ENCODE measurements at regions not wholly inside any gene's neighbourhood (a gene's known extent, or its start where the extent isn't known, plus 50 kb on each side); places are given as distances from the start of the nearest gene placed in this dataset.

DNA sequence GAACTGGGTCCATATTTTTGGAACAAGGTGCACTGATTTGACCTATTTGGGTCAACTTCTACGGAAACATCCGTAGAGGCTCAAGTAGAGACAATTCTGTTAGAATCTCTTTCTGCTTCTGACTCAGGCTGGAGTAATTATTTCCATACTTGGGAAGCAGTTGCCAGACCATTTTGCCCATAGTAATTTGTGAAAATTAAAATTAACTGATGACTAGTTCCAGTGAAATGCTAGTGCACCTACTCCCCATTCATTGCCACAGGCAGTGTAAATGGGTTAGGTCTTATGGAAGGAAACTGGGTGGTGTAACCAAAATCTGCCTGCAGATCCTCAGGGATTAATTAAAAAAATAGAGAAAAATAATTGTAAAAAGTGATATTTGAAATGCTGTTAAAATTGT, 201.1 kb downstream of the TENT4A start:
- intact Hi-C loops (cut with micrococcal nuclease): no loop called here

DNA sequence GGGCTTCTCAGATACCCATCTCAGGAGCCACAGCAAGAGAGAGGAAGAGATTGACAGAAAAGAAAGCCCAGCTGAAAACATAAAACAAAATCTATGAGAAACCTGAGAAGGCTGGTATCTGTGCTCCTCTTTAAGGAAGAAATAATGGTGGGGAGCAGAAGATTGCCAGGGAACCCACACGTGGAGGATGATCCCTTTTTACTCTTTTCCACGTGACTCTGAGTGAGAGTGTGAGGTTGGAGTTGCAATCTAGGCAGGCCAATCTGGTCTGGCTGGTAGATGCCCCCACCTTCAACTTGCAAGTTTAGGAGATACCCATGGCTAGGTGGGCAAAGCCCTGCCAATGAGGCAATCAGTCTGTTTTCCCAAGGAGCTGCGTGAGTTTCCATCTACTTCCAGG, 202.3 kb downstream of the TENT4A start:
- intact Hi-C loops (cut with micrococcal nuclease): no loop called here

DNA sequence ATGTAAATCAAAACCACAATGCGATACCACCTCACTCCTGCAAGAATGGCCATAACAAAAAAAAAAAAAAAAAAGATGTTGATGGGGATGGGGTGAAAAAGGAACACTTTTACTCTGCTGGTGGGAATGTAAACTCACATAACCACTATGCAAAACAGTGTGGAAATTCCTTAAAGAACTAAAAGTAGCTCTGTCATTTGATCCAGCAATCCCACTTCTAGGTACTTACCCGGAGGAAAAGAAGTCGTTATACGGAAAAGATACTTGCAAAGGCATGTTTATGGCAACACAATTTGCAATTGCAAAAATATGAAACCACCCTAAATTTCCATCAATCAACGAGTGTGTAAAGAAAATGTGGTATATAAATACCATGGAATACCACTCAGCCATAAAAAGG, 205.0 kb downstream of the TENT4A start:
- intact Hi-C loops (cut with micrococcal nuclease): no loop called here

DNA sequence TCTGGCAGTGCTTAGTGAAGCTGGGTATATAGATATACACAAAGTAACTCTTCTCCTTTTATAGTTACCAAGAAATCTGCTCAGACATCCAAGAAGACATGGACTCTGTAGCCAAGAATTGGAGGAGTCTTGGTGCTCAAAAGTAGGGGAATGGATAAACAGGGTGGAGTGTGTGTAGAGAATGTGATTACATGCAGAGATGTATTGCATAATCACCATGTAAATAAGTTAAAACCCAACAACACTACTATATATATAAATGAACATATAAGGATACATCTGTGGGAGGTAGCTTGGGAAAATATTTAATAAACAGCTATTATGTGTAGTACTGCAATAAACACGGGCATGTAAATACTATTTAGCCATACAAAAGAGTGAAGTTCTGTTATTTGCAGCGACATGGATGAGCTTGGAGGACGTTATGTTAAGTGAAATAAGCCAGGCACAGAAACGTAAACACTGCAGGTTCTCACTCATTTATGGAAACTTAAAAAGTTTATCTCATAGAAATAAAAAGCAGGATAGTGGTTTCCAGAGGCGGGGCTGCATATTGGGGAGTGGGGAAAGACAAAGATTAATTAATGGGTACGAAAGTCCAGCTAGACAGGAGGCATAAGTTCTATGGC, 207.5 kb downstream of the TENT4A start:
- intact Hi-C loops (cut with micrococcal nuclease): no loop called here

DNA sequence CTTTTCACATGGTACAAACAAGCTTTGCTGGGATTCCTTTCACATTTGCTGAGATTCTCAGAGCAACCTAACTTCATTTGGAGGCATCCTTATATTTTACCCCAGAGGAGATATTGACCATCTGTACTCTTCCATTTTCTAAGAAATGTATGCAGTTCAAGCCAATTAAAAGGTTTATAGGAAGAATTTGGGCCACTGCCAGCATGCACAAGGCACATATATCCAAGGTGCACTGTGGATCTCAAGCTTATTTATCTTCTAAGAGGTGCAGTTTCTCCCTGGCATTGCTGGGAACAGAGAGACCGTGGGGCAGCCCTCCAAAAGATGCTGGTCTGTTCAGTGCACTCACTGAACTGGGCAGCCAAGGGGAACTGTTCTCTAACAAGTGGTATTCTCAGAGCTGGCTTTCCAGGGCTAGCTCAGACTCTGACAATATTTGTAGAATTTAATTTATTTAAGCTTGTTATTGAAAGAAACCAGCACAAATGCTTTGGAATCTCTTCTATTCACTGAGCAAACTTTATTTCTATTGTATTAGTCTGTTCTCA, 213.3 kb downstream of the TENT4A start:
- intact Hi-C loops (cut with micrococcal nuclease): no loop called here

DNA sequence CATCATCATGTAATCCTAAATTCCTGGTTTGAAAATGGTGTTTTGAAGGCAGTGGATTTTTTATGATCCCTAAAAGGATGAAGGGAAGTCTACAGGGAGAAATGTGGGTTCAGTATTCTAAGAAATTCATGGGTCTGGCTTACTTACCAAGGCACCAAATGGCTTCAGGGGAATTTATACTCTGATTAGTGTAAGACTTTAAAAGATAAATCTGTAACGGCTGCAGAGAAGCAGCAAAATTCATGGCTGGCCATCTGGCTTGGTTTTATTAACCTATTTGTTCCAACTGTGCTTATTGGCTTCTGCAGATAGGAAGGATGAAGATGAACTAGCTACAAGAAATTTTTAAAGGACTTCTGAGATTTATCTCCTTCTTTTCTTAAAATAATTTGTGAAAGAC, 222.8 kb downstream of the TENT4A start:
- intact Hi-C loops (cut with micrococcal nuclease): no loop called here

DNA sequence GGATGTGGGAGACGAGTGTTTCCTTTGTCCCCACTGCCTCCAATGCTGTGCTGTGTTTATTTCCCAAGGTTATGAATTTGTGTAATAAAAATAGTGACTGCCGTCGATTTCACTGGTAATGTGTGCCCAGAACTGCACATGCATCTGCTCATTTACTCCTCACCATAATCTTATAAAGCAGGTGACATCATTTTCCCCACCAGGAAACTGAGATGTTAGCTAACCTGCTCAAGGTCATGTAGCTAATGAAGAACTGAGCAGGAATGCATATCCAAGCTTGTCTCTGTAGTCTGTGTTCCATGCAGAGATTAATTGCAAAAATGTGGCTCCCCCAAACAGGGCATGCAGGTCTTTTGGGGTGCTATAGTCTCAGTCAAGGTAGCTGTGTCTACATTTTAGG, 224.4 kb downstream of the TENT4A start:
- intact Hi-C loops (cut with micrococcal nuclease): no loop called here

DNA sequence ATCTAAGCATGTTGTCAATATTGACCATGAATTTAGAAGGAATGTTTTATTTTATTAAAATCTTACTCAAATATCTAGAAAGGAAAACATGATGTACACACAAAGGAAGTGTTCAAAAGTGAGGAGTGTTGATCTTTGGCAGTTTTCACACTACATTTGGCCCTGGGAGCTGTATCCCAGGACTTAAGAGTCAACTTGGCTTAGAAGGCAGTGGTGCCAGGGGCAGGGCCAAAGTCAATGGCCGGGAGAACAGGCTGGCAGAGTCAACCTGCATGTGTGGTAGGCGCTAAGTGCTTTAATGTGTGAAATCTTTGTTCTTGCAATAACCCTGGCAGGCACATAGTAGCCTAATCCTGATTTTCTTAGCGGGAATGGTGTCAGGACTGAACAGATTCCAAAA, 228.4 kb downstream of the TENT4A start:
- intact Hi-C loops (cut with micrococcal nuclease): no loop called here

- intact Hi-C loops (cut with micrococcal nuclease): no loop called here
These were observed 230.2 kb downstream of the TENT4A start for GRCh38 chr5:6943197-6944112.

GRCh38 chr5:6948562-6948961, 235.3 kb downstream of the TENT4A start:
- intact Hi-C loops (cut with micrococcal nuclease): no loop called here

GRCh38 chr5:6949230-6949629, 236.0 kb downstream of the TENT4A start:
- intact Hi-C loops (cut with micrococcal nuclease): no loop called here

DNA sequence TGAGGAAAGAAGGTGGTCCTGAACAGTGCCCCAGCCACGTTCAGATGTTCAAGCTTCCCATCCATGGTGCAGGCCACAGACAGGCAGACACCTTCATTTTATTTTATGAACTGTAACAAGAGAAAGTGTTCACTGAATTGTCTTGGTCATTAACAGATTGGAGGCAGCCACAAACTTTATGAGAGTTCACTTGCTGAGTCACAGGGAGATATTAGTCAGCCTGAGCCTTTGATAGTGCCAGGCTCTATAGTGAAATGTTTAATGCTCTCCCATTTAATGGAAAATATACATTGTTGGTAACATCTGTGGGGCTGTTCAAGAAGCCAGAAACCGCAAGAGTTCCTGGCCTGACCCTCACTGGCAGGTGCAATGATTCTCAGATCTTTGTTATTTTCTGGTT, 237.0 kb downstream of the TENT4A start:
- intact Hi-C loops (cut with micrococcal nuclease): no loop called here

- intact Hi-C loops (cut with micrococcal nuclease): no loop called here
These were observed 237.6 kb downstream of the TENT4A start for GRCh38 chr5:6950860-6951259.

DNA sequence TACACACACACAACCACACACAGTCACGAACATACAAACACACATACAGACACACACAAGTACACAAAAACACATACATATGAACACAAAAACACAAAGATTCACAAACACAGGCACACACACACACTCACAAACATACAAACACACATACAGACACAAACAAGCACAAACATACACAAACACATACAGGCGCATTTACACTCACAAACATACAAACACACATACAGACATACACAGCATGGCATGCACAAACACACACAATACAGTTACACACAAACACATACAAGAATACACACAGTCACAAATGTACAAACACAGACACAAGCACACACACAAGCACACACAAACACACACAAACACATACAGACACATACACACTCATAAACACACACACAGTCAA, 247.9 kb downstream of the TENT4A start:
- intact Hi-C loops (cut with micrococcal nuclease): no loop called here

DNA sequence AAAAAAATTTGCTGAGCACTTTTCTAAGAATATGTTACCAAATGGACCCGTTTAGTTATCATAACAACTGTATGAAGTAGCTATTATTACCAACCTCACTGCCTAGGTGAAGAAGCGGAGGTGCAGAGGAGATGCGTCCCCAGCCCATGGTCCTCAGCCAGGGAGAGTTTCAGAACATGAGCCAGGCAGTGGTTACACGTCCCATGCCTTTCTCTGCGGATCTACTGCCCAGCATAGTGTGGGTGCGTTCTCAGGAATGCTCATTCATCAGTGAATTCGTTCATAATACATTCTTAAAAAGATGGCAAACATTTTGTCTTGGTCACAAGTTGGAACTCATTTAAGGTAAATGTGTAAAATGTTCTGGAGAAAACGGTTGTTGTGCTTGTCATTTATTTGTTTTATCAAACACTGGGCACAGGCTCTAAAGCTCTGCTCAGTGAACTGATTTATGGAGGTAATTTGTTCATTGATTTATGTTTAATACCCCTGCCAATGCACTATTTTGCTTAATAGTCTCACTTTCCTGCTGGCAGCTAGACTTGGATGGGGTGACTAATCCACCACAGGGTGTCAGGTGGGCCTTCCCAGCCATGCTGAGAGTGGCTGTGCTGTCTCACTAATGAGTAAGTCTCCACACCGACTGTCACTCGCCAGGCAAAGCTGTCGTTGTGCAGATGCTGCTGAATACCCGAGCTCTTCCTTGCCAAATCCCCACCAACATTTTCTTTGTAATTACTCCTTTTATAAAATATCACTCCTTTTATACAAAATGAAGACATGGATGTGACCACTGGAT, 248.8 kb downstream of the TENT4A start:
- intact Hi-C loops (cut with micrococcal nuclease): no loop called here

DNA sequence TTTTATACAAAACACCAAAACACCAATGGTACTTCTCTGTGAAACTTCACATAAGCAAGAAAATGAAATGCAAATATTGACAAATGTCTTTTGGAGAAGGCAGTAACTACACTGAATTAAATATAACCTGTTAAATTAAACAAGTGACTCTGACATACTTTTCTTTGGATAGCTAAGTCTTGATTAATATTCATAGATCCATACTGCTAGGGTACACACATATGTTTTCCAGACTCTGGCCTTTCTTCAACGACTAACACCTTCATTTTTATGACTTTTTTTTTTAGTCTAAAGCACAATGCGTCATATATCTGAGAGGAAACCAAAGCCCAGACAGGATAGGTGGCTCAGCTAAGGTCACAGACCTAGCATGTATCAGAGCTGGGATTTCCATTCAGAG, 263.7 kb downstream of the TENT4A start:
- intact Hi-C loops (cut with micrococcal nuclease): no loop called here

DNA sequence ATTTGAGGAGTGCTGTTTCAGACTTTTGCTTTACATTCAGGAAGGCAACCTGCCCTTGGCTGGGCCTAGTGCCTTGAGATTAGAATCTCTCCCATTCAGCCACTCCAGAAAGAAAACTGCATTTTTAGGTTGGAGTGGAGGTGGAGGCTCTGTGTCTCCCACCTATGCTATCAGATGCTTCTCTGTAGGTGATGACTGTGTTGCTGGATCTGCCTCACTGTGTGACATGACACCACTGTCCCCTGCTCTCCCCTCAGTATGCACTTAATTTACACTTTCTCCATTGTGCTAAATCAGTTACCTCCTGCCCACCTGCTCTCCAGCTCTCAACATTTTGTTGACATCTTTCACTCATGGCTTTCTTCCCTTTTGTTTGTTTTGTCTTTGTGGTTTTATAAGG, 265.8 kb downstream of the TENT4A start:
- intact Hi-C loops (cut with micrococcal nuclease): no loop called here

- intact Hi-C loops (cut with micrococcal nuclease): no loop called here
These were observed 276.0 kb downstream of the TENT4A start for GRCh38 chr5:6989230-6989629.

DNA sequence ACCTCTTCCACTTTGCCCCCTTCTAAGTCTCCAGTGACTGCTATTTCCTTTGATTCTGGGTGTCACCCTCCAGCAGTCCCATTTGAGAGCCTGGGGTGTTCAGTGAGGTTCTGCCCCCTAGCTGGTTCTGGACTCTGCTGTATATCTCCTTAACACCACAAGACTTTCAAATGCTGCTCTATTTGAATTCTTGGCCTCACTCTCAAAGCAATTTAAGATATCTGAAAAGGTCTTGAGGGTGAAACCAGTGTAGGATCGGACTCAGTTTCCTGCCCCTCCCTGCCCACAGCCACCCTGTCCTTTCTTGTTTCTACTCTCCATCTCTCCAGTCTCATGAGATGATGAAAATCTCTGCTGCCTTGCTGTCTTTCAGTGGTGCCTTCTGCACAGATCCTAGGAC, 280.9 kb downstream of the TENT4A start:
- intact Hi-C loops (cut with micrococcal nuclease): no loop called here

- intact Hi-C loops (cut with micrococcal nuclease): no loop called here
These were observed 281.9 kb downstream of the TENT4A start for GRCh38 chr5:6995115-6995514.

DNA sequence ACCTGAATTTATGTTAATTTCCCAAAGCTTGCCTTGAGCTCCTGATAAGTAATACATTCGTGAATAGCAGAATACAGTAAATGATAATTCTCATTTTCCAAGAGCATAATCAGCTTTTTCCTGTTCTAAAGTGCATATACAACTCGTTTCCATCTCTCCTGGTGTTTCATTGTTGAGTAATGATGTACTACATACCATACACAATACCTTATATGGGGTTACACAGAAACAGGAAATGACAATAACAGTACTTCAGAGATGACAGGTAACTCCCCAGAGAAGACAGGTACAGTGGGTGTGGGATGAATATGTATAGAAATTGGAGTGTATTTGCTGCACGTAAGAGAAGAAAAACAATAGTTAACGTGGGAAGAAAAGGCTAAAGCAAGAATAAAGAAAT, 287.1 kb downstream of the TENT4A start:
- intact Hi-C loops (cut with micrococcal nuclease): no loop called here

- intact Hi-C loops (cut with micrococcal nuclease): no loop called here
These were observed 297.4 kb downstream of the TENT4A start for GRCh38 chr5:7010591-7010990.
